ENCODE measurements at regions not wholly inside any gene's neighbourhood (a gene's known extent, or its start where the extent isn't known, plus 50 kb on each side); places are given as distances from the start of the nearest gene placed in this dataset.

- no peaks in the 10 kb centered on the region for H3K9me3 ChIP-seq
- no peak overlapping the region for H3K4me3 ChIP-seq
- 35% methylated on average over 2 of the region's 2 CpGs for WGBS (ENCODE audit: insufficient coverage, low coverage, low lambda C conversion rate, missing lambda C conversion rate)
- intact Hi-C loops (cut with DNase I) = no loop called here
- H3K27ac ChIP-seq = no peak overlapping the region
- H3K4me1 ChIP-seq = no peaks in the 10 kb centered on the region
- no peak for ATAC-seq
- H3K27me3 ChIP-seq = no peaks in the 10 kb centered on the region
- TF ChIP-seq POLR2A (IDR thresholded peaks at IDR 0.05) (no peak), CTCF (IDR thresholded peaks at IDR 0.05) (no peak)
- H3K36me3 ChIP-seq = no peaks in the 10 kb centered on the region
- DNase-seq = no peak
These were observed 91.2 kb downstream of the OXGR1 start for GRCh38 chr13:96903085-96903484.

- Histone ChIP-seq H3K27me3 (no peaks in the 10 kb centered on the region), H3K27ac (no peak overlapping the region), H3K4me3 (no peak overlapping the region), H3K4me1 (no peaks in the 10 kb centered on the region), H3K36me3 (no peaks in the 10 kb centered on the region), H3K9me3 (no peaks in the 10 kb centered on the region)
- TF ChIP-seq CTCF (IDR thresholded peaks at IDR 0.05) (no peak), POLR2A (IDR thresholded peaks at IDR 0.05) (no peak)
- intact Hi-C loops (cut with DNase I) = no loop called here
- 13% methylated on average over 4 of the region's 4 CpGs for WGBS (ENCODE audit: insufficient coverage, low coverage, low lambda C conversion rate, missing lambda C conversion rate)
- ATAC-seq (no peak), DNase-seq (no peak)
These were observed 93.3 kb downstream of the OXGR1 start for GRCh38 chr13:96900986-96901385.

- Histone ChIP-seq H3K27ac (no peak overlapping the region), H3K9me3 (no peaks in the 10 kb centered on the region), H3K36me3 (no peaks in the 10 kb centered on the region), H3K4me3 (no peak overlapping the region), H3K27me3 (no peaks in the 10 kb centered on the region), H3K4me1 (no peaks in the 10 kb centered on the region)
- DNase-seq (no peak), ATAC-seq (no peak)
- intact Hi-C loops (cut with DNase I) = no loop called here
- no peak for TF ChIP-seq CTCF (IDR thresholded peaks at IDR 0.05)
- no peak for TF ChIP-seq POLR2A (IDR thresholded peaks at IDR 0.05)
These were observed 94.3 kb downstream of the OXGR1 start for GRCh38 chr13:96899946-96900345.

- Histone ChIP-seq H3K36me3 (no peaks in the 10 kb centered on the region), H3K9me3 (no peaks in the 10 kb centered on the region), H3K27me3 (no peaks in the 10 kb centered on the region), H3K4me1 (no peaks in the 10 kb centered on the region), H3K27ac (no peak overlapping the region), H3K4me3 (no peak overlapping the region)
- TF ChIP-seq POLR2A (IDR thresholded peaks at IDR 0.05) (no peak), CTCF (IDR thresholded peaks at IDR 0.05) (no peak)
- no peak for DNase-seq
- ATAC-seq = no peak
- 33% methylated on average over 5 of the region's 6 CpGs for WGBS (ENCODE audit: insufficient coverage, low coverage, low lambda C conversion rate, missing lambda C conversion rate)
- intact Hi-C loops (cut with DNase I) = no loop called here
These were observed 95.5 kb downstream of the OXGR1 start for GRCh38 chr13:96898646-96899254.

- no peak overlapping the region for H3K4me3 ChIP-seq
- ATAC-seq = no peak
- H3K36me3 ChIP-seq = no peaks in the 10 kb centered on the region
- no peaks in the 10 kb centered on the region for H3K27me3 ChIP-seq
- H3K4me1 ChIP-seq = no peaks in the 10 kb centered on the region
- H3K9me3 ChIP-seq = no peaks in the 10 kb centered on the region
- intact Hi-C loops (cut with DNase I) = no loop called here
- no peak for TF ChIP-seq POLR2A (IDR thresholded peaks at IDR 0.05)
- no peak for TF ChIP-seq CTCF (IDR thresholded peaks at IDR 0.05)
- no peak for DNase-seq
- H3K27ac ChIP-seq = no peak overlapping the region
These were observed 96.1 kb downstream of the OXGR1 start for GRCh38 chr13:96898212-96898611.
